ENCODE measurements at regions not wholly inside any gene's neighbourhood (a gene's known extent, or its start where the extent isn't known, plus 50 kb on each side); places are given as distances from the start of the nearest gene placed in this dataset.

DNA sequence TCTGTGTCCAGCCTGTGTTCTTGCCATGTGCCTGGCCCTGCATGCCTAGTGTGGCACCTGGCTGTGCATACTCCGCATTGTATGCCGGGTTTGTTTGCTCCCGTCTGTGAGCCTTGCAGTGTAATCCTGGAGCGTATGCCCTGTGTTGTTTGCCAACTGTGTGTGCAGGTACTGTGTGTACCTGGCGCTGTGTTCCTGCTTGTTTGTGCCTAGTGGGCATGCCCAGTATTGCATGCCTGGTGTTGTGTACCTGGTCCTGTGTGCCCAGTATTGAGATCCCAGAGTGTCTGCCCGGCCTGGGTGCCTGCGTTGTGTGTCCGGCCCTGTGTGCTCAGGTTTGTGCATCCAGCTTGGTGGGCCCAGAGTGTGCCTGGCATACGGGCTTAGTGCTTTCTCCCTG is 54.5 kb upstream of the CHRNA7 start:
- no peak for DNase-seq (ENCODE audit: insufficient read length, low spot score)
- TF ChIP-seq POLR2A (IDR thresholded peaks at IDR 0.05; ENCODE audit: low read depth, low read length): no peak

GRCh38 chr15:31977138-31977537 is 53.2 kb upstream of the CHRNA7 start:
- TF ChIP-seq POLR2A (IDR thresholded peaks at IDR 0.05; ENCODE audit: low read depth, low read length): no peak
- FAIRE-seq (no peak), DNase-seq (ENCODE audit: insufficient read length, low spot score) (no peak)

More for the DNA sequence above, 54.5 kb upstream of the CHRNA7 start:
- FAIRE-seq: no peak

GRCh38 chr15:31977812-31978661 is 52.3 kb upstream of the CHRNA7 start:
- TF ChIP-seq POLR2A (IDR thresholded peaks at IDR 0.05; ENCODE audit: low read depth, low read length): no peak
- FAIRE-seq (no peak), DNase-seq (ENCODE audit: insufficient read length, low spot score) (peak; percentile 45)
